ENCODE measurements at regions not wholly inside any gene's neighbourhood (a gene's known extent, or its start where the extent isn't known, plus 50 kb on each side); places are given as distances from the start of the nearest gene placed in this dataset.

DNA sequence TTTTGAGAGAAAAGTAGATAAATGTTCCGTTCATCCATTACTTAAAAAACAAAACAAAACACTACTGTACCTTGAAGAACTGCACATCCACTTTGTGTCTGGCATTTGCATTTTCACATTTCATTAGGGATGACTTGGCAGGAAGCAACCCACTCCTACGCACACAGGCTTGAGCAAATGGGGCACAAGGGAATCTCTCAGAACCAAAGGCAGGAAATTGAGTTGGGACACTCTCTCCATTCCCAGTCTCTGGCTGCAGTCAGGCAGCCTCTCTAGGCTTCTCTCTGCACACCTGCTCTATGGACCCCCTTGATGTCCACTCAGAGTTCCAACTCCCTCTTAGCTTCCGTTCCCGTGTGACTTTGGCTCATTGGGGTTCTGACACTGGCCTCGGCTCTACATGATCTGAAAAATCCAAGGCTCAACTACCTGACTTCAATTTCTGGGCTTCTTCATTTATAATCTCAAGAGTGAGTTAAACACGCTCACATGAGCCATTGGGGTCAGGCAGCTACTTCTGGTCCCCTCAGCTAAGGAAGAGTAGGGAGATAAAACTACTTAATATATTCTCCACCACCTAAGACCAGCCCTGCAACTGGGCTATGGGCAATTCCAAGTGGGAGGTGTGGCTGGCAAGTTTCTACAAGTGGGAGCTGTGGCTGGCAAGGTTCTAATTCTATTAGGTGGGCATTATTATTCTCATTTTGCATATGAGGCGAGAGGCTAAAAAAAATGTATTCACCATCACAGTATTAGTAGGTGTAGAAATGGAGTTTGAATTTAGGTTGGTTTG is 251.9 kb downstream of the SOD2 start:
- TF ChIP-seq, protein P1, sequence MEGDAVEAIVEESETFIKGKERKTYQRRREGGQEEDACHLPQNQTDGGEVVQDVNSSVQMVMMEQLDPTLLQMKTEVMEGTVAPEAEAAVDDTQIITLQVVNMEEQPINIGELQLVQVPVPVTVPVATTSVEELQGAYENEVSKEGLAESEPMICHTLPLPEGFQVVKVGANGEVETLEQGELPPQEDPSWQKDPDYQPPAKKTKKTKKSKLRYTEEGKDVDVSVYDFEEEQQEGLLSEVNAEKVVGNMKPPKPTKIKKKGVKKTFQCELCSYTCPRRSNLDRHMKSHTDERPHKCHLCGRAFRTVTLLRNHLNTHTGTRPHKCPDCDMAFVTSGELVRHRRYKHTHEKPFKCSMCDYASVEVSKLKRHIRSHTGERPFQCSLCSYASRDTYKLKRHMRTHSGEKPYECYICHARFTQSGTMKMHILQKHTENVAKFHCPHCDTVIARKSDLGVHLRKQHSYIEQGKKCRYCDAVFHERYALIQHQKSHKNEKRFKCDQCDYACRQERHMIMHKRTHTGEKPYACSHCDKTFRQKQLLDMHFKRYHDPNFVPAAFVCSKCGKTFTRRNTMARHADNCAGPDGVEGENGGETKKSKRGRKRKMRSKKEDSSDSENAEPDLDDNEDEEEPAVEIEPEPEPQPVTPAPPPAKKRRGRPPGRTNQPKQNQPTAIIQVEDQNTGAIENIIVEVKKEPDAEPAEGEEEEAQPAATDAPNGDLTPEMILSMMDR (IDR thresholded peaks at IDR 0.05) = no peak
- TF ChIP-seq ZFX (IDR thresholded peaks at IDR 0.05; ENCODE audit: borderline replicate concordance) = no peak

All from 22Rv1 (cell line).